ENCODE measurements at regions not wholly inside any gene's neighbourhood (a gene's known extent, or its start where the extent isn't known, plus 50 kb on each side); places are given as distances from the start of the nearest gene placed in this dataset.
"Not testable (repeated sequence)": the region's sequence is repeated elsewhere in the genome, so short reads cannot be mapped to it uniquely, and the experiment has no call there.

DNA sequence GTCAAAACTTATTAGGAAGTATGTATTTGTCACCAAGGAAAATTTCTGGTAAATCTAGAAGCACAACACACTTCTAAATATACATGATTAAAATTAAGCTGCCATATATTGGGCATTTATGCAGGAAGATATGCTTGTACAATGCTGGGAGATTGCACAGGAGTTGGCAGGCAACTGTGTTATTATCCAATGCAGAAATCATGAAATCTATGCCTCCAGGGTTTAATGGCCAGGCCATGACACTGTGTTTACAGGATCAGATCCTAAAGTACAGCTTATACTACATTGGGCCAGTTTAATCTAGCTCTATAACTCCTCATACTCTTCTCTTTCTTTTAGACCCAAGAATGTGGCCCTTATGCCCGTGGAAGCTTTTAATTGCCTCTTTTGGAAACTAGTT lies 391.4 kb upstream of the DPH6 start:
- no peak for DNase-seq

DNA sequence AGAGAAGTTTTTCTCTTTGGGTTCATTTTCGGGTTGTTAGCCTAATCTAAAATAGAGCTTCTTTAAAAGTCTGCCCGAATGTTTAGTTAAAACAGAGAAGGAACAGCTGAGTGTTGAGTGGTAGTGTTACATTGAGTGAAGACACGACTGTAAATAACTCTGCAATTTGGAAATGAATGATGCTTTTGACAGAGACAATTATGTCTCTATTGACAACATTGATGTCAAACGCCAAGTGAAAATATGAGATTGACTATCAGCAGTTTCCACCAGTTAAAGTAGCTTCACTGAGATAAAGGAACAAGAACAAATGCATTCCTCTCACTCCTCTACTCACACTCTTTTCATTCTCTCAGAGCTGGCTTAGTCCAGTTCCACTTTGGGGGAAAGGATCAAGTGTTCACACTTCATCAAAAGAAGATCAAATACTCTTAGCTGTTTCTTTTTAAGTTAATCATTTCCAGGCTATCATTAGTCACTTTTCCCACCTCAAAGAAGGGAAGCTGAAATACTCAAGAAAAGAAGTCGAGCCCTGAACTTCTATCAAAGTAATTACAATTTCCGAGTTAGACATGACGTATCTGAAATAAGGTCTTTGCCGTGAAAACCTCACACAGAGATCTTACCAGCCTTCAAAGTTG lies 399.1 kb upstream of the DPH6 start:
- DNase-seq = no peak

- no peak for DNase-seq
Observed at GRCh38 chr15:35953424-35953823, 407.5 kb upstream of the DPH6 start.

DNA sequence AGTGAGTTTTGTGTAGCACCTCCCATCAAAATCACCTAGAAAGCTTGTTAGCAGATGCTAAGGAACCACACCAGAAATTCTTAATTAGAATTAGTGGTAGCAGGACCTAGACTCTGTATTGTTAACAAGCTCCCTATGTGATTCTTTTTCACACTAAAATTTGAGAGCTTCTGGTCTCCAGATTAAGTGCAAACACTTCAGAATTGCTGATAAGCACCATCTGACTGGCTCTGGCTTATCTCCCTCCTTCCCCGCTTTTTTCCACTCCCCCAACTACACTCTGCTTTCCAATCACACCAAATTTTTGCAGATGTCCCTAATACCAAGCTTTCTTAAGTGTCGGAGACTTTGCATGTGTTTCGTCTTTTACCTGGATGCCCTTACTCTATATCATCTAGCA lies 410.1 kb upstream of the DPH6 start:
- no peak for DNase-seq

DNA sequence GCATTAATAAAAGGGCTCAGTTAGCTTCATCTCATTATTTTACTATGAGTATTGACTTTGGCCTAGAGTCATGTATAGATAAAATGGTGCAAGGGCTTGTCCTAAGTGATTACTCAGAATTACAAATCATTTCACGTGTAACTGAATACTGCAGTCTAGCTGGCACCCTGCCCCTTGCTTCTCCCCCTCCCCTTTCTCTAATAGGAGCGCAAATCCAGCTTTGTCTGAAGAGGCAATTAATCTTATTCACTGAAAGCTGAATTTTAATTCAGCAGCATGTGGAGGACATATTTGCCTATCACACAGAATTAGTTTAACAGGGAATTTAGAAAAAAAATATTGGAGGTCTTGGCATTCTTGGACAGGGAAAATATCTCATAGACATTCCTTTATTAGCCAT lies 412.1 kb upstream of the DPH6 start:
- no peak for DNase-seq

DNA sequence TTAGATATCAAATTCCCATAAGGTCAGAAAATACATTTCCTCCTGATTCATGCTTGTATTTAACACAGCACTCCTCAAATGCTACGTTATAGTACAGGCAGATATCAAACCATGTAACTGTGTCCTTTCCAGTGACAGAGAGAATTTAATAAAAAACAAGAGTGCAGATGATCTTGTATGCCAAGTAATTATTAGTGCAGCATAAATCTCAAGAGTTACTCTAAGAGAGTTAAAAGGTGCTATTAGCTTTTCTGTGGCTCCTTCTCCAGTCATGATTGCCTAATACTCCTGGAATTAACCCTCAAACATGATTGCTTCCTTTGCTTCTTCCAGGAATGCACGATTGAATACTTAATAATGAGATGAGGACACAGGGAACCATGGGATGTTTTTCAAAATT lies 413.0 kb upstream of the DPH6 start:
- DNase-seq = no peak

- no peak for DNase-seq
Observed at GRCh38 chr15:35963326-35963725, 417.4 kb upstream of the DPH6 start.

DNA sequence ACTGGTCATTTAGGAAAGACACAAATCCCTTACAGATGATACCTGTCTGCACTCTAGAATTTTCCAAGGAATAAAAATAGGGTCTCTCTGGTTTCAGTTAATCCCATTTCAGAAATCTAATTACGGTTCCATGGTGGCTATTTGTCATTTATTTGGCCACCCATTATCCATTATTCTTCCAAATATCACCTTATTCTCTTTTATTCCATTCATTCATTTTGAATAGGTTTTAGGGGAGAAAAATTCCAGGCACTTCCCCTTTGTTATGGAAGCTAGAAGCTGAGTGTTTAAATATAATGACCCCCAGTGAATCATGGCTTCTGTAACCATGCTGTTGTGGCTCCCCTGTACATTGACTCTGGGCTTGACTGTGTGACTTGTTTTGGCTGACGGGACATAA lies 420.8 kb upstream of the DPH6 start:
- DNase-seq = no peak

DNA sequence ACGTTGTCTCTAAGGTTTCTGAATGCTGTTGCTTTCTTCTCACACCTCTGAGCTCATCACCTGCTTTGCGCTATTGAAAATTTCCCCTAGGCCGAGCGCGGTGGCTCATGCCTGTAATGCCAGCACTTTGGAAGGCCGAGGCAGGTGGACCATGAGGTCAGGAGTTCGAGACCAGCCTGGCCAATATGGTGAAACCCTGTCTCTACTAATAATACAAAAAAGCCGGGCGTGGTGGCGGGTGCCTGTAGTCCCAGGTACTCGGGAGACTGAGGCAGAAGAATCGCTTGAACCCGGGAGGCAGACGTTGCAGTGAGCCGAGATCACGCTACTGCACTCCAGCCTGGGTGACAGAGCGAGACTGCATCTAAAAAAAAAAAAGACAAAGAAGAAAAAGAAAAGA lies 422.0 kb upstream of the DPH6 start:
- DNase-seq = not testable (repeated sequence)

DNA sequence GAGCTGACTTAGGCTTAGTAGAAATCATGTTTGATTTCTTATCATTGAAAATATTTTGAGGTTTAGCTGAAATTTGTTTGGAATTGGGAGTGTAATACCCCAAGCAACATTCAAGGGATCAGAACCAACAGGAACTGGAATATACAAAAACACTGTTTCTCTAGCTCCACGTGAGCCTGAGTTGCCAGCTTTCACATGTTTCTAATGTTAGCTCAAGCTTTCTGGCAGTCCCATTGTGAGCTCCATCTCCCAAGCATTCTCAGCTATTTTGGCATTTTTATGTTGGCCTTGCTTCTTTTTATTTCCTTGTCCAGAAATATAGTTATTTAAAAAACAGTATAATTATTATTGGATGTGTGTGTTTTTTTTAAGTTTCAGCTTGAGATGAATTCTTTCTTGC lies 427.1 kb upstream of the DPH6 start:
- no peak for DNase-seq

GRCh38 chr15:35974052-35974451 lies 428.1 kb upstream of the DPH6 start:
- DNase-seq = no peak

DNA sequence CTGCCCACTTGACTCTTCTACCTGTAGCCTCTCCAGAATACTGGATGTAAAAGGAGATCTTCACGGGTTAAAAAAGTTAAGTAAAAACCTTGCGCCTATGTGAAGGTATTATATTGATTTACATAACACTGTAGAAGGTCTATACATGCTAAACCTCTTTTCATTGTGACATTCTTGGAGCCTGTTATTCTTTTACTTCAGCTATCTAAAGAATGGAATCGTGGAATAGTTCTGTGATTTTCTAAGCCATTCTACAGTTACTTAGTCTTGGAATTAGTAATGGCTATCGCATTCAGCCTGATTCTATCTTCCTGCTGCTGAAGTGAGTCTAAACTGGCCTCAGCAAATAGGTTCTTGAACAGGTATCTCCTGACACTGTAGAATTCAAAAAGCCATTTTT lies 430.0 kb upstream of the DPH6 start:
- no peak for DNase-seq

DNA sequence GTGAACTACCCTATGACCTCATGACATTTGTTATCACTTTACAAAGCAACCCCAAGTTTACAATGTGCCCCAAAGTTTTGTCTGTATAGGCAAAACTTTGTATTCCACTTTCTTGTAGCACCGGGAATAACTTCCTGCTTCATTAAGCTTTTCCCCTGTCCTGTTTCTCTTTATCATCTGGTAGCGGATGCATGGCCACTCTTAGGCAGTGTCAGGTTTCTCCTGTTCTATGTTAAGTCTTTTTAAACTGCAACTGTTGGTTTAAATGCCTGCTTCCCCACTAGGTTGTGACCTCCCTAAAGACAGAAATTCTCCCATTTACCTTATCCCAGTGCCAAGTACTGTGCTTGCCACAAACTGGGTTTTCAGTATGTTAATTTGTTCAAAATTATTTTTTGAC lies 433.6 kb upstream of the DPH6 start:
- DNase-seq = no peak

DNA sequence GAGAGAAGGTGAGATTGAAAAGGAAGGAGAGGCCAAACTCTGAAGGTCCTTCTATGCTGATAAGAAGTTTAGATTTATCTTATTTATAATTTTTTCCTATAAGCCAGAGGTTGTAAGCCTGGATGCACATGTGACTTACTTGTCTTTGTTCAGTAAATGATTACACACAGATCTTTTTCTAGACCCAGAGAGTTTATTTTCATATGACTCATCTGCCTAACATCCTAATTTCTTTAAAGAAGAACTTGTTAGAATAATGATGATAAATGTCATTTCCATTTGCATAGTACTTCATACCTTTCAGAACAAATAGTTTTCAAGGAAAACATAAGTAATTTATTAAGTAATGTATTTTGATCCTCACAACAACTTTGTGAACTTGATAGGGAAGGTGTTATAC lies 434.8 kb upstream of the DPH6 start:
- DNase-seq = no peak

DNA sequence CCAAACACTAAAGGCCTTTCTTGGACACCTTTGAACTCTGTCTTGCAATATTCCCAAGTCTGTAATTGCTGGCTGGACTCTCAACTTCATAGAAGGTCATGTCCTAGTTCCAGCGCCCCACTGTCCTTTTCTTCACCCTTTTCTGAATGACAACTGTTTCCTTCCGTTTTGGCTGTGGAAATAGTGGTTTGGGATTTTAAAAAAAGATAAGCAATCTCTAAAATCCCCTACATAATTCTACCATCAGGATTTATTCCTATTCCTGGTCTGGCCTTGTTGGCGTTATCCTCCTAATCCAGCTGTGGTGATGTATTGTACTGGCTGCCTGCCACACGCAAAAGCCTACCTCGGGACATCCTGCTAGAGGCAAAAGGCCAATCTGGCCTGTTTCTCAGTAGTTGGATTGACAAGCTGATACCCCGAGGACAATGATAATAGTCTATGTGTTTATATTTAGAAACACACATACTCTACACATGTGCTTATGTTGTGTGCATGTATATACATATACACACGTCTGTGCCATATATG lies 440.3 kb upstream of the DPH6 start:
- DNase-seq = no peak

DNA sequence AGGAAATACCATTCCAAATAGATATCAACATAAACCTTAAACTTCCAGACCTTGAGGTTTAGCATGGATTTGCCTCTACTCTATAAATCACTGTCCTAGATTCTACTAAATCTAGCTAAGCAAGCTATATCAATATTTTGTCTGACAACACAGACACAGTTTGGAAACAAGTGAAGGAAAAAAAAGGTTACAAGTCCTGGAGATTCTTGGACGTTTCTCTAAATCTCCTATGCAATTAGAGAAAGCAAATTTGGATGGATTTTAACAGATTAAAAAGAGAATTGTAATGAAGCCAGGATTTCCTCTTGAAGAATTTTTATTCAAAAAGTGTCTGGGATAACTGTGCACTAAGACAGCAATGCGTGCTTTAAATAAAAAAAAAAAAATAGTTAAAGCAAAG lies 441.1 kb upstream of the DPH6 start:
- no peak for DNase-seq

GRCh38 chr15:35991386-35991785 lies 445.4 kb upstream of the DPH6 start:
- no peak for DNase-seq

- no peak for DNase-seq
Observed at GRCh38 chr15:35992791-35993190, 446.8 kb upstream of the DPH6 start.

DNA sequence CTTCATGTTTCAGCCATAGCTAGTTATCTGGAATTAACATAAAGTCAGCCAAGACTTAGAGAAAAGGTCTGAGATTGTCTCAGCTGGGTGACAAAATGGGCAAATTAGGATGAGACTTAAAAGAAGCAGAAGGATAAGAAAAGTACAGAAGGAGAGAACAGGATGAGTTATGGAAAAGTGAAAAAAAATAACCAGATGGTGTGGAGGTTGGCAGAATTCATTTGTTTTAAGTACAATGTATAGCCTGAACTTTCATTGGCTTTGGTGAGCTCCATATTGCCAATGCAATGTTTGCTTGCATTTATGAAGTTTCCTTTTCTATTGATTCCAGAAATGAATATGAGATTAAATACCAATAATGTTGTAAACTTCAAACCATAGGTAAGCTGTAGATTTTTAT lies 447.2 kb upstream of the DPH6 start:
- no peak for DNase-seq

- no peak for DNase-seq
Observed at GRCh38 chr15:35994876-35995275, 448.9 kb upstream of the DPH6 start.

DNA sequence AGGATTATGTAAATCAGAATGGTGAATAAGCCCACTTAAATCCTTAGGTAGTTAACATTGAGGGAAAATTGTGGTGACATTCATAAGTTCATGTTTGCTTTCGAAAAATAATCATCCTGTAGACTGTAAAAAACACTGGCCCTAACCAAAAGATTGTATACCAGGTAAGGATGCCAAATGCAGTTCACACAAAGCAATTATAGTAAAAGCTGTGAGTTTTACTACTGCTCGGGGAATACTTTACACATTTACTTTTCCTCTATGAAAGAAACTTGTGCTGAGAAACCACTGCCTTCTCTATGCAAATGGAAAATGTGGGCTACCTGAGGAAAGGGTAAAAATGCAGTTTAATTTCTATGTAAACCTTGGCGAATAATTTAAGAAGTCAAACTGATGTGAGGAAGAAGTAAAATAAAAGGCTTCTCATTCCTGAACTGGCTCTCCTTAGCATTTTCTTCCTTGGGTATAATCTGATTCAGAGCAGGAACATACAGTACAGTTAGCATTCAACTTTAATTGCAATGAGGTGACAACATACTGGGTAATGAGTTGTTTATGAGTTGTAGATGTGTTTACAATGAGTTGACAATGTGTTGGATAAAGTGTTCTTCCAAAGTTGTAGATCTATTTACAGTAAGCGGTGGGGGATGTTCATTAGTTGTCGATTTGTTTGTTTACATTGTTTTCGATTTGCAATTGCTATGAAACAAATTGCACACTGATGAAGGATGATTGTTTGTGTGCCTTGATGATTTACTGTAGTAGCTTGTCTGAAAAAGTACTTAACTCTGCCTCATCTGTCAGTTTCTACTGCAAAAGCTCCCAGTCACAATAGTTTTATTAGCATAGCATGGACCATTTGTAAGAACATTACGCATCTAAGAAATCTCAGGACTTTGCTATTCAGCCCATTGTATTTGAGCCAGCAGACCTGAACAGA lies 453.0 kb upstream of the DPH6 start:
- DNase-seq = no peak

DNA sequence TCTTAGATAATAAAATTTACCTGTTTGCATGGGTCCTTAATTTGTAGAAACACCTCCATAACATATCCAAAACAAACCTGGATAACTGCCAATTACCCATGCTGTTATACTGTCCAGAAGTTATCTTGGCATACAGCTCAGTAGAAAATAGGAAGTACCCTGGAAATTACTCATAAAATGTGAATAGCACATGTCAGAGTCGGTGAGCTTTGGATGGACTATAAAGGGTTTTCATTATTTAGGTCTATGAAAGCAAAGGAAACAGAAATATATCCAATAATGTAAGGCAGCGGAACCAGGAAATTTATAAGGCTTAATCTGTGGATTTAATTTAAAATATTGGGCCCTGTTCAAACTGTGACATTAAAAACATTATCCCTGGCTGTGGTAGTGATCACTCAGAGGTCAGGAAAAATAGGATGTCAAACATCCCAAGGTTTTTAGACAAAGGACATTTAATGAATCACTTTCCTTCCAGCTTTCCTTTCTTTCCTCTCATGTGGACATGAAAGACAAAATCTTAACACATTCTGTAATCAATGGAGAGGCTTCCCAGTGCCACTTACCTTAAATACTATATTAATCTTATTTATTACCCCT lies 459.0 kb upstream of the DPH6 start:
- no peak for DNase-seq

- DNase-seq = no peak
Observed at GRCh38 chr15:36005542-36005941, 459.6 kb upstream of the DPH6 start.

- DNase-seq = no peak
Observed at GRCh38 chr15:36007699-36008098, 461.7 kb upstream of the DPH6 start.

Data from activated CD8-positive, alpha-beta memory T cell treated with anti-CD3 and anti-CD28 coated beads for 24 hours (primary cell).